SK-N-SH (cell line): ENCODE measurements at regions not wholly inside any gene's neighbourhood (a gene's known extent, or its start where the extent isn't known, plus 50 kb on each side); places are given as distances from the start of the nearest gene placed in this dataset.

Experiments used
- CTCF ChIP-seq: fragments of 200-600 bp; sonication (generic); IDR thresholded peaks from 2 replicates; pipeline ENCODE4 v1.6.1; 2017; ENCODE audit warnings: antibody characterized with exemption, mild to moderate bottlenecking, moderate library complexity
- EZH2phosphoT487 ChIP-seq: fragments of 200-600 bp; sonication (generic); IDR thresholded peaks from 2 replicates; pipeline ENCODE4 v1.6.1; 2017; ENCODE audit warnings: low read depth, mixed run types, mild to moderate bottlenecking, antibody characterized with exemption, moderate library complexity, borderline replicate concordance
- FOXM1 ChIP-seq: IDR thresholded peaks from 2 replicates; pipeline ENCODE4 v1.4.0; 2012; ENCODE audit warnings: low read depth, mild to moderate bottlenecking
- GABPA ChIP-seq: IDR thresholded peaks from 2 replicates; pipeline ENCODE4 v1.4.0; 2012; ENCODE audit warnings: low read depth, mild to moderate bottlenecking
- JUND ChIP-seq: IDR thresholded peaks from 2 replicates; pipeline ENCODE4 v1.4.0; 2012
- POLR2AphosphoS5 ChIP-seq: IDR thresholded peaks from 2 replicates; pipeline ENCODE4 v1.6.1; 2012; ENCODE audit warnings: low read depth, low read length
- REST ChIP-seq: IDR thresholded peaks from 2 replicates; pipeline ENCODE4 v1.6.1; 2012; ENCODE audit warnings: mild to moderate bottlenecking, low read depth, low read length, moderate library complexity
- RFX5 ChIP-seq: IDR thresholded peaks from 2 replicates; pipeline ENCODE4 v1.6.1; 2012; ENCODE audit warnings: mild to moderate bottlenecking, improper control_type of control experiment, low read length
- SIN3A ChIP-seq: IDR thresholded peaks from 2 replicates; pipeline ENCODE4 v1.6.1; 2012; ENCODE audit warnings: low read depth, mild to moderate bottlenecking, low read length, moderate library complexity, borderline replicate concordance
- SMC3 ChIP-seq: IDR thresholded peaks from 2 replicates; pipeline ENCODE4 v1.6.1; 2012; ENCODE audit warnings: low read depth, low read length, improper control_type of control experiment
- TCF12 ChIP-seq: IDR thresholded peaks from 2 replicates; pipeline ENCODE4 v1.4.0; 2012
- YY1 ChIP-seq: IDR thresholded peaks from 2 replicates; pipeline ENCODE4 v1.4.0; 2012; ENCODE audit warnings: low read depth, mild to moderate bottlenecking

GRCh38 chr20:43284486-43284885 lies 94.8 kb upstream of the PTPRT start:
- no peak for TF ChIP-seq POLR2AphosphoS5
- TF ChIP-seq REST: no peak
- no peak for TF ChIP-seq CTCF
- no peak for TF ChIP-seq FOXM1
- TF ChIP-seq YY1: no peak
- no peak for TF ChIP-seq JUND
- no peak for TF ChIP-seq GABPA
- no peak for TF ChIP-seq EZH2phosphoT487
- no peak for TF ChIP-seq SMC3
- no peak for TF ChIP-seq RFX5
- TF ChIP-seq TCF12: no peak
- TF ChIP-seq SIN3A: no peak
